Fibroblast of lung (primary cell): ENCODE measurements at regions not wholly inside any gene's neighbourhood (a gene's known extent, or its start where the extent isn't known, plus 50 kb on each side); places are given as distances from the start of the nearest gene placed in this dataset.

ENCODE experiments used
- EZH2 ChIP-seq: IDR thresholded peaks from 2 replicates; pipeline ENCODE4 v1.5.1; 2012; ENCODE audit warnings: low read length, control low read depth, mild to moderate bottlenecking; ENCODE audit errors: missing control alignments
- TF ChIP-seq, protein P1 (sequence below), 2 donors: IDR thresholded peaks in 1 of 2; conservative IDR thresholded peaks in 1 of 2; 1 replicate in 1 of 2; 2 replicates in 1 of 2; pipeline ENCODE4 v1.5.1; 2011 to 2012; ENCODE audit warnings: low read length in 2 of 2, control low read depth in 1 of 2, inconsistent platforms in 1 of 2, low read depth in 1 of 2, mild to moderate bottlenecking in 1 of 2

- TF ChIP-seq, protein P1, sequence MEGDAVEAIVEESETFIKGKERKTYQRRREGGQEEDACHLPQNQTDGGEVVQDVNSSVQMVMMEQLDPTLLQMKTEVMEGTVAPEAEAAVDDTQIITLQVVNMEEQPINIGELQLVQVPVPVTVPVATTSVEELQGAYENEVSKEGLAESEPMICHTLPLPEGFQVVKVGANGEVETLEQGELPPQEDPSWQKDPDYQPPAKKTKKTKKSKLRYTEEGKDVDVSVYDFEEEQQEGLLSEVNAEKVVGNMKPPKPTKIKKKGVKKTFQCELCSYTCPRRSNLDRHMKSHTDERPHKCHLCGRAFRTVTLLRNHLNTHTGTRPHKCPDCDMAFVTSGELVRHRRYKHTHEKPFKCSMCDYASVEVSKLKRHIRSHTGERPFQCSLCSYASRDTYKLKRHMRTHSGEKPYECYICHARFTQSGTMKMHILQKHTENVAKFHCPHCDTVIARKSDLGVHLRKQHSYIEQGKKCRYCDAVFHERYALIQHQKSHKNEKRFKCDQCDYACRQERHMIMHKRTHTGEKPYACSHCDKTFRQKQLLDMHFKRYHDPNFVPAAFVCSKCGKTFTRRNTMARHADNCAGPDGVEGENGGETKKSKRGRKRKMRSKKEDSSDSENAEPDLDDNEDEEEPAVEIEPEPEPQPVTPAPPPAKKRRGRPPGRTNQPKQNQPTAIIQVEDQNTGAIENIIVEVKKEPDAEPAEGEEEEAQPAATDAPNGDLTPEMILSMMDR (conservative IDR thresholded peaks at IDR 0.05 in 1 of 2, IDR thresholded peaks at IDR 0.05 in 1 of 2; ENCODE audit: low read depth in 1 of 2, low read length in 2 of 2), result no peak
- TF ChIP-seq EZH2, result no peak
Measured at GRCh38 chr22:46058091-46058420, 81.1 kb upstream of the WNT7B start.
